SH-SY5Y (cell line): ENCODE measurements at regions not wholly inside any gene's neighbourhood (a gene's known extent, or its start where the extent isn't known, plus 50 kb on each side); places are given as distances from the start of the nearest gene placed in this dataset.

Source experiments
- GATA2 ChIP-seq: IDR thresholded peaks from 2 replicates; pipeline ENCODE4 v1.6.1; 2011; ENCODE audit warnings: mild to moderate bottlenecking, low read depth, low read length
- GATA3 ChIP-seq: IDR thresholded peaks from 2 replicates; pipeline ENCODE4 v1.6.1; 2011; ENCODE audit warnings: low read depth, mild to moderate bottlenecking, low read length, moderate library complexity

DNA sequence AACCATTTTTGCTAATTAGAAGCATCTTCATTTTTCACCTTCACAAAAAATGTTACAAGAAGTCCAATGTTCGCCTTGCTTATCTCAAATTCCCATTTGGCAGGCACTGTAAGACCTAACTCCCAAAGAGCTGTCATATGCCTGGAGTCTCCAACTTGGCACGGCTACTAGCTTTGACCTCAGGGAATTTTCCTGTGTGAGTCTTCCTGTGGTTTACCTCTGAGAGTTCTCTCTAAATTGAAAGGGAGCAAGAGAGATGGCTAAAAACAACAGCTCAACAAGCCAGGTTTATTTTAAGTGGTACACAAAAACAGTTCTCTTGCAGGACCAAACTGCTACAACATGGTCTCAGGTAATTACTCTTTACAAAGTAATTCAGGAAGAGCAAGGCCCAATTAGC is 756.0 kb upstream of the ADGRL2 start:
- TF ChIP-seq GATA2, result no peak
- TF ChIP-seq GATA3, result no peak
